OCI-M1 (cell line): ENCODE measurements at regions not wholly inside any gene's neighbourhood (a gene's known extent, or its start where the extent isn't known, plus 50 kb on each side); places are given as distances from the start of the nearest gene placed in this dataset.

Experiments
- DNase-seq: peaks from one replicate; lab custom pipeline; 2025; lab: John Stamatoyannopoulos, UW

DNA sequence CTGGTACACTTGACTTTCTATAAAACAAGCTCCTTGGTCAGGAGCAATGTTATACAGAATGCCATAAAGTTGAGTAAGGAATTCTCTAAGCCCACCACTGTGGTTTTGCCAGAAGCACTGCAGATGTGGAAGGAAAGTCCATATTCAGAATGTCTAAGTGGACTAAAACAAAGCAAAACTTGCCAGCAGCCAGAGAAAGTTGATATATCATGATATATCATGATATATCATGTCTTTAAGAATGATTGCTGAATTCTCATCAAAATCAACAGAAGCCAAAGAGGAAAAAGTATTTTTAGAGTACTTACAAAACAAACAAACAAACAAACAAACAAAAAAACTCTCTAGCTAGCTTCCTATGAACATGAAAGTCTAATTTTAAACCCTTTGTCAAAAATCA, 424.8 kb upstream of the OR4E1 start:
- DNase-seq = no peak

GRCh38 chr14:22097586-22098292, 424.1 kb upstream of the OR4E1 start:
- DNase-seq = no peak

DNA sequence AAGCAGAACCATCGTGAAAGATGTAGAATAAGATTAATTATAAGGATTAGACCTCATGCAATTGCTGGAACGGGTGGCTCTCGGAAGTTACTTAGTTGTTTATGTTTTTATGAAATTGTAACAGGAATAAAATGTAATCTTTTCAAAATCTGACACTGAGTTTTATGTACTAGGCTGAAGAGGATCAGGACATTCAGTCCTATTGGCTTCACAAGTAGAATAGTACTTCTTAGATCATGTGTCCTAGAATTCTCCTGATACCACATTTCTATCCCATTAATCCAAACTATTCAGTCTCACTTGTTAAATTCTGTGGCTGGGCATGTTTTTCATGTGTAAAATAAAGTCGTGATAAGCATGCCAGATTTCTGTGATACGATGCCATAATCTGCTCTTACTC, 423.5 kb upstream of the OR4E1 start:
- DNase-seq = no peak

GRCh38 chr14:22096514-22096895, 422.9 kb upstream of the OR4E1 start:
- DNase-seq = no peak

- no peak for DNase-seq
Measured at GRCh38 chr14:22095860-22096513, 422.4 kb upstream of the OR4E1 start.

DNA sequence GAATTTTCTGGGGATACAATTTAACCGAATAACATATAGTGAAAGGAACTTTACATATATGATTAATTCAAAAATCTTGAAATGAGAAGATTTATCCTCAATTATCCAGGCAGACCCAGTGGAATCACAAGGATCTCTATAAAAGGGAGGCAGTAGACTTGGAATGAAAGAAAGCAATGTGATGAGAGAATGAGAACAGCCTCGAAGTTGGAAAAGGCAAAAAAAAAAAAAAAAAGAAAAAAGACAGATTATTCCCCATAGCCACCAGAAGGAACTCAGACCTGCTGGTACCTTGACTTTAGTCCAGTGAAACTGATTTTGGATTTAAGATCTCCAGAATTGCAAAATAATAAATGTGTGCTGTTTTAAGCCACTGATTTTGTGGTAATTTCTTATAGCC, 416.3 kb upstream of the OR4E1 start:
- DNase-seq = no peak

DNA sequence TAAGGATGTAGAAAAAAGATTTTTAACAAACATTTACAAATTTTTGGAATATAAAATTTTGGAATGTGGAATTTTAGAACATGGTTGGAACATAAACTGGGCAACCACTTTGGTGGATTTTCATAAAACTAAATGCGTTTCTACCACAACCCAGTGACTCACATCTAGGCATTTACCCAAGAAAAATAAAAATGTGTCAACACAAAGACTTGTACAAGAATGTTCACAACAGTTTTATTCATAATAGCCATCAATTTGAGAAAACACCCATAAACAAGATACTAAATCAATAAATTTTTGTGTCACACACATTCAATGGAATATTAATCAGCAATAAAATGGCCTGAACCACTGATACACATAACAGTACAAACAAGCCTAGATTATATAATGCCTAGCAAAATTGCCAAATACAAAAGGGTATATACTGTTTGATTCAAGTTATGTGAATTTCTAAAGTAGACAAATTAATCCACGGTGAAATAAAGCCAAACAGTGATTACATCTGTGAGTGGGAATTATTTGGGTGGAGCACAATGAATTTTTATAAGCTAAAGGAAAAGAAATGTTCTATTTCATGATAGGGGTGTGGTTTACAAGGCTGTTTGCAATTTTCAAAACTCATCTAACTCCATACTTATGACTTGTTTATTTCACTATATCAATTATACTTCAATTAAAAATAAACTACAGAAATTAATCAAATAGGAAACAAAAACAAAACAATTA, 415.2 kb upstream of the OR4E1 start:
- DNase-seq = no peak

GRCh38 chr14:22086131-22086530, 412.5 kb upstream of the OR4E1 start:
- no peak for DNase-seq

GRCh38 chr14:22084393-22085281, 411.0 kb upstream of the OR4E1 start:
- DNase-seq = peak; percentile 64

DNA sequence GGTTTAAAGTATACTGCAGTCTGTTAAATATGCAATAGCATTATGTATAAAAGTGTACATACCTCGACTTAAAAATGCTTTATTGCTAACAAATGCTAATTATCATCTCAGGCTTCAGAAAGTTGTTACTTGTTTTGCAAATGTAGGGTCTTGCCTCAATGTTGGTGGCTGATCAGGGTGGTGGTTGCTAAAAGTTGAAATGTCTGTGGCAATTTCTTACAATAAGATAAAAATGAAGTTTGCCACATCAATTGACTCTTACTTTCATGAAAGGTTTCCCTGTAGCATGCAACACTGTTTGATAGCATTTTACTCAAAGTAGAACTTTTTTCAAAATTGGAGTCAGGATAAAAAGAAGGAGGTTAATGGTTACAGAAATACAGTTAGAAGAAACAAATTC, 407.7 kb upstream of the OR4E1 start:
- DNase-seq = no peak

GRCh38 chr14:22079766-22080165, 406.1 kb upstream of the OR4E1 start:
- DNase-seq = no peak

- DNase-seq = no peak
Measured at GRCh38 chr14:22073801-22074200, 400.2 kb upstream of the OR4E1 start.

- DNase-seq = no peak
Measured at GRCh38 chr14:22071006-22071405, 397.4 kb upstream of the OR4E1 start.

DNA sequence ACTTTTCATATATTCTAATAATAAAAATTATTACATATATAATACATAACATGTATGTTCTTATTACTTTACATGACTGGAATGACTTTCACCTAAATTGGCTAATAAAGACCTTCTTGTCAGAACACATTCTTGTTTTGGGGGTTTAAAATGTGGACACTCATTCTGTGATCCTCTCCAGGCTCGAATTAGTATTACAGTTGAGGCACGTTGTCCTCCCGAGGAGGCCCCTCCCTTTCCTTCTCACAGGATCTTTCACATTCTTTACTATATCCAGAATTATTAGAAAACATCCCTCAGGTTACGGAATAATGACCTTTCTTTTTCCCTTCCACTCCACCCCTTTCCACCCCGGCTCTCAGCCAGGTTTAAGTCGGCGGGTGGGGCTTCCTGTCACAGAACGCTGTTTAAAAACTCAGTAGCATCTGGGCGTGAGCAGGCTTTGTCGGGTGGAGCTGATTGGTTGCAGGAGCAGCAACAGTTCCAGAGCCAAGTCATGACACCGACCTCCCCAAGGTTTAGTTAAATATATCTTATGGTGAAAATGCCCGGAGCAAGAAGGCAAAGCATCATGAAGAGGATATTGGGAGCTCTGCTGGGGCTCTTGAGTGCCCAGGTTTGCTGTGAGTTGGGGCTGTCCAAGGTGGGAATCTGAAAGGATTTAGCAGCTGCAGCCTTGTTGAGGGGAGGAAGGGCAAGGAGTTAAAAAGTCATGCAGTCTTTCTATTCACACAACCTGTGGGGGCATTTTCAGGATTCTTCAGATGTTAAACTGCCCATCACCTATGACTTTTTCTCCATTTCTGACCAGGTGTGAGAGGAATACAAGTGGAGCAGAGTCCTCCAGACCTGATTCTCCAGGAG, 396.7 kb upstream of the OR4E1 start:
- no peak for DNase-seq

DNA sequence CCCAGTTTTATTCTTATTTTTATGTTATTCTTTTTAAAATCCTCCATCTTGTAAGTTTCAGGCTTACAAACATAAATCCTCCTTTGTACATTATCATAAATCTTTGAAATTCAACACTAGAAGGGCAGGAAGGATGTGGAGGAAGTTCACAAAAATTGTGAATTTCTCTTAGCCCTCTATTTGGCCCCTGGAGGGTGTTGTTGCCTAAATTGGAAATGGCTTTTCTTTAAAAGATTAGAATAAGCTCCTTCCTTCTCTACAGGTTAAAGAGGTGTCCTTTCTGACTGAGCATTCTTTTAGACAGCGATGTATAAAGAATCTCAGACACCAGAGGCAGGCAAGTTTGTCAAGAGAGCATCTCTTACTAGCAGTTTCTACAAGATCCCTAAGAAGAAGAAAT, 391.7 kb upstream of the OR4E1 start:
- DNase-seq = no peak

DNA sequence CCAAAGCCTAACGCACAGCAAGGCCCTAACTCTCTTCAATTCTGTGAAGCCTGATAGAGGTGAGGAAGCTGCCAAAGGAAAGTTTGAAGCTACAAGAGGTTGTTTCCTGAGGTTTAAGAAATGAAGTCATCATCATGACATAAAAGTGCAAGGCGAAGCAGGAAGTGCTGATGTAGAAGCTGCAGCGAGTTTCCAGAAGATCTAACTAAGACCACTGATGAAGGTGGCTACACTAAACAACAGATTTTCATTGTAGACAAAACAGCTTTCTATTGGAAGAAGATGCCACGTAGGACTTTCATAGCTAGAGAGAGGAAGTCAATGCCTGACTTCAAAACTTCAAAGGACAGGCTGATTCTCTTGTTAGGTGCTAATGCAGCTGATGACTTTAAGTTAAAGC, 385.6 kb upstream of the OR4E1 start:
- DNase-seq = no peak

DNA sequence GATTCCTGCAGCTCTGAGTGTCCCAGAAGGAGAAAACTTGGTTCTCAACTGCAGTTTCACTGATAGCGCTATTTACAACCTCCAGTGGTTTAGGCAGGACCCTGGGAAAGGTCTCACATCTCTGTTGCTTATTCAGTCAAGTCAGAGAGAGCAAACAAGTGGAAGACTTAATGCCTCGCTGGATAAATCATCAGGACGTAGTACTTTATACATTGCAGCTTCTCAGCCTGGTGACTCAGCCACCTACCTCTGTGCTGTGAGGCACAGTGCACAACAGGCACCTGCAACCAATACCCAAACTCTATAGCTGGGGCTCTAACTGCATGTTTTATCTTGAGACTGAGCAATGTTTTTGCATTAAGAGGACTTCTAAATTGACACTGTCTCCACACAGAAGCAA, 379.2 kb upstream of the OR4E1 start:
- DNase-seq = no peak

DNA sequence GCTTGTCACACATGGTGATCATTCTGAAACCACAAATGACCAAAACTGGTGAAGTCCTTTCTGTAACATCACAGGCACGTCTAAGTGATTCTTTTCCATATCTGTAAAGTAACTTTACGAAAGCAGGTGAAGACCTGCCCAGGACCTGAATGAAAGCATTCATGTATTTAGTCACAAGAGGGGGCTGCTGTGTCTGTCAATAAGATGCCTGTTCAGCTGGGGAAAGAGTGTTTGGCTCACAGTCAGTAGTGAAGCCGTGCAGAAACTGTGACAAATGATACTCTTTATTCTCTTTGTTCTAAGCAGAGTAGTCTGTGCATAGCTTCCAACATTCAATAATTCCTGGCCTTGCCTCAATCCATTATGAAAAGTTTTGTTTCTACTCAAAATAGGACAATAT, 373.5 kb upstream of the OR4E1 start:
- peak; percentile 28 for DNase-seq

DNA sequence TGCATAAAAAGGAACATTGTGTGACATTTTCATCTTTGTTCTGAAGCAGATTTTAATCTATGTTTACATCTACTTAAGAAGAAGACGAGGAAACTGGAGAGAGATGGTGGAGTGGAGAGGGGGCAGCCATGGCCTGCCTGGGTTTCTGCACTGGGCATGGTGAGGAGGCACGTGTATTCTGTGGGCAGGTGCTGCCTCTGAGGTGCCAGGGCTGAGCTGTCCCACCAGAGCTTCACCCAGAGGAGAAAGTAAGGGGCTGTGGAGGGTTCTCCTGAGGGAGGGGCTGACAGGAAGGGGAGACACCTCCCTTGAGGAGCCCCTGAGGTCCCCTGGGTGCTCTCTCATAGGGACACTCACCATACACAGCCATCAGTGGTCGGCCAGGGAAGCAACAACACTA, 372.4 kb upstream of the OR4E1 start:
- no peak for DNase-seq

GRCh38 chr14:22044193-22044592, 370.6 kb upstream of the OR4E1 start:
- DNase-seq = no peak

DNA sequence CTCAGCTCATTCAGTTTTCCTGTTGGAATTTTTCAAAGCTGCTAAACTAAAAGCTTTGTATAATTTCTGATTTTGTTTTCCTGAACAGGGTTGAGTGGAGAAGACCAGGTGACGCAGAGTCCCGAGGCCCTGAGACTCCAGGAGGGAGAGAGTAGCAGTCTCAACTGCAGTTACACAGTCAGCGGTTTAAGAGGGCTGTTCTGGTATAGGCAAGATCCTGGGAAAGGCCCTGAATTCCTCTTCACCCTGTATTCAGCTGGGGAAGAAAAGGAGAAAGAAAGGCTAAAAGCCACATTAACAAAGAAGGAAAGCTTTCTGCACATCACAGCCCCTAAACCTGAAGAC, 367.1 kb upstream of the OR4E1 start:
- DNase-seq = no peak
